ENCODE measurements at regions not wholly inside any gene's neighbourhood (a gene's known extent, or its start where the extent isn't known, plus 50 kb on each side); places are given as distances from the start of the nearest gene placed in this dataset.

DNA sequence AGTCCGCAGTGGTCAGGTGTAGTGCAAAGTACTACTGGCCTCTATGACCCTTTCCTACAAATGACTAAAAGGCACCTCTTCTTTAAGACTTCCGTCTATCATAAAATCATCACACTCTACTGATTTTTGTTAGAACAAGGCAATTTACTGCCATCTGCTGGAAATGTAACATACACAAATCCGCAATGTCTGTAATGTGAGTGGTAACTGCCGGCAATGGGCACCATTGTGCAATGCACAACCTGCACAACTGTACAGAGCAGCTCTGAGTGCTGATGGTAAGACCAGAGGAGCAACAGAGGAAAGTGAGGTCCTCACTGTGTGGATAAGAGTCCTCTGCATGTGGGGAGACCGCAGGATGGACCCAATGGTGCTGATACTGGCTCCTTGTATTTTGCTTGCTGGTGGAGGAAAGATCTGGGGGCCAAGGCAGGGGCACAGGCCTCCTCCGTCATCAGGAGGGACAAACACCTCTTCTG is 103.7 kb downstream of the ATPSCKMT start:
- 86% methylated on average over 5 of the region's 6 CpGs for WGBS (ENCODE audit: insufficient coverage)
- H3K9me3 Mint-ChIP-seq (ENCODE audit: insufficient read depth), result no peaks in the 10 kb centered on the region
- H3K9ac ChIP-seq (ENCODE audit: low read length), result no peak overlapping the region
- H3K4me1 Mint-ChIP-seq, result no peaks in the 10 kb centered on the region
- no peaks in the 10 kb centered on the region for H3K27me3 ChIP-seq (replicated peaks in 1 of 4; ENCODE audit: control extremely low read depth in 1 of 4, control insufficient read depth in 3 of 4, insufficient read depth in 4 of 4, low read length in 3 of 4)
- intact Hi-C loops (cut with micrococcal nuclease), result no loop called here
- H3K4me3 Mint-ChIP-seq, result no peak overlapping the region
- ATAC-seq (ENCODE audit: low read depth) (no peak), DNase-seq (no peak)
- H3K4me1 ChIP-seq (ENCODE audit: control insufficient read depth in 2 of 2, insufficient read depth in 2 of 2, low read length in 2 of 2), result no peaks in the 10 kb centered on the region
- ChIA-PET CTCF (no interaction called here), POLR2A (no interaction called here)
- no peaks in the 10 kb centered on the region for H3K36me3 ChIP-seq (replicated peaks in 1 of 2; ENCODE audit: control extremely low read depth in 1 of 2, control insufficient read depth in 1 of 2, extremely low read depth in 1 of 2, insufficient read depth in 2 of 2, low read length in 1 of 2)
- no peak overlapping the region for H3K4me3 ChIP-seq (ENCODE audit: control extremely low read depth in 1 of 5, extremely low read depth in 1 of 5, insufficient read depth in 1 of 5, low read depth in 2 of 5, low read length in 4 of 5)
- H3K79me2 ChIP-seq (ENCODE audit: control insufficient read depth, insufficient read depth, low read length), result no peaks in the 10 kb centered on the region
- peaks cover 5% of the 10 kb centered on the region for H3K27me3 Mint-ChIP-seq
- no peak overlapping the region for H3K27ac ChIP-seq (ENCODE audit: low read length in 2 of 2)
- no peak overlapping the region for H2AFZ ChIP-seq (ENCODE audit: insufficient read depth, low read depth, low read length, poor library complexity, severe bottlenecking)
- TF ChIP-seq, protein P1, sequence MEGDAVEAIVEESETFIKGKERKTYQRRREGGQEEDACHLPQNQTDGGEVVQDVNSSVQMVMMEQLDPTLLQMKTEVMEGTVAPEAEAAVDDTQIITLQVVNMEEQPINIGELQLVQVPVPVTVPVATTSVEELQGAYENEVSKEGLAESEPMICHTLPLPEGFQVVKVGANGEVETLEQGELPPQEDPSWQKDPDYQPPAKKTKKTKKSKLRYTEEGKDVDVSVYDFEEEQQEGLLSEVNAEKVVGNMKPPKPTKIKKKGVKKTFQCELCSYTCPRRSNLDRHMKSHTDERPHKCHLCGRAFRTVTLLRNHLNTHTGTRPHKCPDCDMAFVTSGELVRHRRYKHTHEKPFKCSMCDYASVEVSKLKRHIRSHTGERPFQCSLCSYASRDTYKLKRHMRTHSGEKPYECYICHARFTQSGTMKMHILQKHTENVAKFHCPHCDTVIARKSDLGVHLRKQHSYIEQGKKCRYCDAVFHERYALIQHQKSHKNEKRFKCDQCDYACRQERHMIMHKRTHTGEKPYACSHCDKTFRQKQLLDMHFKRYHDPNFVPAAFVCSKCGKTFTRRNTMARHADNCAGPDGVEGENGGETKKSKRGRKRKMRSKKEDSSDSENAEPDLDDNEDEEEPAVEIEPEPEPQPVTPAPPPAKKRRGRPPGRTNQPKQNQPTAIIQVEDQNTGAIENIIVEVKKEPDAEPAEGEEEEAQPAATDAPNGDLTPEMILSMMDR (IDR thresholded peaks at IDR 0.05), result no peak
- no peak for TF ChIP-seq EZH2 (IDR thresholded peaks at IDR 0.05; ENCODE audit: borderline replicate concordance, insufficient read depth, low read depth, low read length, poor library complexity, severe bottlenecking)
- H3K9me3 ChIP-seq (ENCODE audit: control extremely low read depth in 1 of 3, control insufficient read depth in 2 of 3, insufficient read depth in 1 of 3, low read length in 2 of 3), result no peaks in the 10 kb centered on the region
- no peak overlapping the region for H3K27ac Mint-ChIP-seq
- H3K4me2 ChIP-seq (replicated peaks; ENCODE audit: low read depth, low read length, poor library complexity, severe bottlenecking), result no peak overlapping the region
- H4K20me1 ChIP-seq (ENCODE audit: control insufficient read depth, insufficient read depth, low read length, poor library complexity, severe bottlenecking), result no peaks in the 10 kb centered on the region

GRCh38 chr5:10144040-10144439 is 105.6 kb downstream of the ATPSCKMT start:
- peaks cover 9% of the 10 kb centered on the region for H3K27me3 Mint-ChIP-seq
- ATAC-seq (ENCODE audit: low read depth) (no peak), DNase-seq (no peak)
- Histone ChIP-seq H3K27ac (ENCODE audit: low read length in 2 of 2) (no peak overlapping the region), H3K9me3 (ENCODE audit: control extremely low read depth in 1 of 3, control insufficient read depth in 2 of 3, insufficient read depth in 1 of 3, low read length in 2 of 3) (no peaks in the 10 kb centered on the region), H3K36me3 (replicated peaks in 1 of 2; ENCODE audit: control extremely low read depth in 1 of 2, control insufficient read depth in 1 of 2, extremely low read depth in 1 of 2, insufficient read depth in 2 of 2, low read length in 1 of 2) (no peaks in the 10 kb centered on the region), H3K4me1 (ENCODE audit: control insufficient read depth in 2 of 2, insufficient read depth in 2 of 2, low read length in 2 of 2) (no peaks in the 10 kb centered on the region), H3K79me2 (ENCODE audit: control insufficient read depth, insufficient read depth, low read length) (no peaks in the 10 kb centered on the region), H3K4me2 (replicated peaks; ENCODE audit: low read depth, low read length, poor library complexity, severe bottlenecking) (no peak overlapping the region), H3K27me3 (replicated peaks in 1 of 4; ENCODE audit: control extremely low read depth in 1 of 4, control insufficient read depth in 3 of 4, insufficient read depth in 4 of 4, low read length in 3 of 4) (no peaks in the 10 kb centered on the region), H4K20me1 (ENCODE audit: control insufficient read depth, insufficient read depth, low read length, poor library complexity, severe bottlenecking) (no peaks in the 10 kb centered on the region), H3K9ac (ENCODE audit: low read length) (no peak overlapping the region), H2AFZ (ENCODE audit: insufficient read depth, low read depth, low read length, poor library complexity, severe bottlenecking) (no peak overlapping the region), H3K4me3 (ENCODE audit: control extremely low read depth in 1 of 5, extremely low read depth in 1 of 5, insufficient read depth in 1 of 5, low read depth in 2 of 5, low read length in 4 of 5) (no peak overlapping the region)
- CTCF ChIA-PET, result no interaction called here
- no peak overlapping the region for H3K27ac Mint-ChIP-seq
- POLR2A ChIA-PET, result no interaction called here
- TF ChIP-seq EZH2 (IDR thresholded peaks at IDR 0.05; ENCODE audit: borderline replicate concordance, insufficient read depth, low read depth, low read length, poor library complexity, severe bottlenecking), result no peak
- TF ChIP-seq, protein P1 (IDR thresholded peaks at IDR 0.05), result no peak
- intact Hi-C loops (cut with micrococcal nuclease), result no loop called here
- H3K4me1 Mint-ChIP-seq, result no peaks in the 10 kb centered on the region
- H3K9me3 Mint-ChIP-seq (ENCODE audit: insufficient read depth), result no peaks in the 10 kb centered on the region
- no peak overlapping the region for H3K4me3 Mint-ChIP-seq
- WGBS (ENCODE audit: insufficient coverage), result 79% methylated on average over 2 of the region's 3 CpGs

All from B cell (primary cell).